GM18951 (cell line): ENCODE measurements at regions not wholly inside any gene's neighbourhood (a gene's known extent, or its start where the extent isn't known, plus 50 kb on each side); places are given as distances from the start of the nearest gene placed in this dataset.
"Not testable (repeated sequence)": the region's sequence is repeated elsewhere in the genome, so short reads cannot be mapped to it uniquely, and the experiment has no call there.

Experiments
- POLR2A ChIP-seq: IDR thresholded peaks from 4 replicates; pipeline ENCODE4 v1.6.1; 2011; ENCODE audit warnings: mild to moderate bottlenecking; ENCODE audit not compliant: insufficient read length, insufficient read depth; ENCODE audit errors: extremely low read depth
- in situ Hi-C: fragments of 300-500 bp; cut with MboI; formaldehyde crosslinking; loops from one replicate; pipeline ENCODE4 v1.12.0; 2022; ENCODE audit warnings: low sequenced_read_pairs, mixed read lengths, inconsistent platforms; ENCODE audit not compliant: unreplicated experiment

DNA sequence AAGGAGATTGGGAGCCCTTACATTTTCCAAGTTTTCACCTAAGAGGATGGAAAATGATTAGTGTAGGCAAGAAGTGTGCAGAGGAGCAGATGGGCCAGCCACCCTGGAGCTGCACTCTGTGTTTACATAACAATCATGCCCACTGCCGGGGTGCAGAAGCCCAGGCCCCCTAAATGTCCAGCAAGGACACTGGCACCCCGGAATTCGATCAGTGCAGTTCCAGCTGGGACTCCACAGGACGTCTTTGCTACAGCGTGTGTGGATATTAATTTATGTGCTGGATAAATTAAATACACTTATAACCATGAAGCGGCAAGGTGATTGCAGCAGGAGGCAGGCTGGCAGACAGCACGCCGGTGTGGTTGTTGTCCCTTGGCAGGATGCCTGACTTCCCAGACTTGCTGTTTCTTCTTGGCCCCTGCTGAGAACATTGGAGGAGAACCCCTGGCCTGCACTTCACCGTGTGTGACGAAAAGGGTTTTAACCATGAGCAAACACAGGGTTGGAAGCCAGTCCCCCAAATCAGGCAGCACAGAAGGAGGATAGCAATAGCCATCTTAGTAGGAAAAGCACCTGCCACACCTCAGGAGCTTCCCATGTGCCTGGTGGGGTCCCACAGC lies 73.7 kb downstream of the GADD45G start:
- TF ChIP-seq POLR2A = no peak
- in situ Hi-C loops = no loop called here

GRCh38 chr9:89679016-89679415 lies 74.2 kb downstream of the GADD45G start:
- TF ChIP-seq POLR2A = no peak

GRCh38 chr9:89679581-89679980 lies 74.8 kb downstream of the GADD45G start:
- in situ Hi-C loops = no loop called here

More at GRCh38 chr9:89679016-89679415, 74.2 kb downstream of the GADD45G start:
- in situ Hi-C loops = no loop called here

DNA sequence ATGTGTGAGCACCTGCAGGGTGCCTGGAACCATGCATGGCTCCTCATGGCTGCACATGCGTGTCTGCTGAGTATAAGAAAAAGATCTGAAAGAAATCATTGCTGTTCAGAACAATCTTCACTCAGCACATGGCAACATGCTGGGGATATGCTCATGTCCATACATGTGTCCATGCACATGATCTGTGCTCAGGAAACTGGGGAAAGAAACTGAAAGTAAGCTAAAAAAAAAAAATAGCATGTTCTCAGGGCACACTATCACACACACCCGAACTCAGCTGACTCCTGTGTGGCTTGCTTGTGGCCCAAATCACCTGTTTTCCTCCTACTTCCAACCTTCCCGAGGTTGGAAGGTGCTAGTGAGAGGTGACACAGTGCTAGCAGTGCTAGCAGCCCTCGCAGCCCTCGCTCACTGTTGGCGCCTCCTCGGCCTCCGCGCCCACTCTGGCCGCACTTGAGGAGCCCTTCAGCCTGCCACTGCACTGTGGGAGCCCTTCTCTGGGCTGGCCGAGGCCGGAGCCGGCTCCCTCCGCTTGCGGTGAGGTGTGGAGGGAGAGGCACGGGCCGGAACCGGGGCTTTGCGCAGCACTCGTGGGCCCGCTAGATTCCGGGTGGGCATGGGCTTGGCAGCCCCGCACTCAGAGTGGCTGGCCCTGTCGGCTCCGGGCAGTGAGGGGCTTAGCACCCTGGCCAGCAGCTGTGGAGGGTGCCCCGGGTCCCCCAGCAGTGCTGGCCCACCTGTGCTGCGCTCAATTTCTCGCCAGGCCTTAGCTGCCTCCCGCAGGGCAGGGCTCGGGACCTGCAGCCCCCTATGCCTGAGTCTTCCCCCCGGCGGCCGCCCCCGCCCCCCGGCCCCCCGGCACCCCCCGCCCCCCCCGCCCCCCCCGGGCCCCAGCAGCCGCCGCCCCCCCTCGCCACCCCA lies 76.0 kb downstream of the GADD45G start:
- in situ Hi-C loops = no loop called here
- no peak for TF ChIP-seq POLR2A

More at GRCh38 chr9:89679581-89679980, 74.8 kb downstream of the GADD45G start:
- no peak for TF ChIP-seq POLR2A

GRCh38 chr9:89681468-89681859 lies 76.7 kb downstream of the GADD45G start:
- in situ Hi-C loops = not testable (repeated sequence)

GRCh38 chr9:89683626-89684025 lies 78.8 kb downstream of the GADD45G start:
- TF ChIP-seq POLR2A = no peak
- in situ Hi-C loops = no loop called here

DNA sequence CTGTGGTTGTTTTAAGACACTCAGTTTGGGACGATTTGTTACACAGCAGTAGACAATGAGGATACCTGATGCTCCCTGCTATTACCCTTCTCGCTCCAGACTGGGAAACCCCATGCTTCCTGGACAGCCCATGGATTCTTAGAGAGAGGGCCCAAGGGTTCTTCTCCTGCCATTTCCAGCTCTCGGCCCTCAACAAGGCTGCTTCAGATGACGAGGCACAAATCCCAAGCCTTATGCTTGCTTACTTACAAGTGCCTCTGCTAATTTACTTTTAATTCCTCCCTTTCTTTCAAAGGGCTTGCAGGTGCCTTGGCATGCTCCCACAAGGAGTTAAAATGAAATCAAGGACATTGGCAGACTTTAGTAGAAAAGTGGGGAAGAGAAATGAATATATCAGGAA lies 79.4 kb downstream of the GADD45G start:
- TF ChIP-seq POLR2A = no peak
- in situ Hi-C loops = no loop called here

GRCh38 chr9:89684912-89685636 lies 80.3 kb downstream of the GADD45G start:
- no peak for TF ChIP-seq POLR2A
- in situ Hi-C loops = no loop called here

- in situ Hi-C loops = no loop called here
- no peak for TF ChIP-seq POLR2A
These were observed 80.9 kb downstream of the GADD45G start for GRCh38 chr9:89685698-89686097.

DNA sequence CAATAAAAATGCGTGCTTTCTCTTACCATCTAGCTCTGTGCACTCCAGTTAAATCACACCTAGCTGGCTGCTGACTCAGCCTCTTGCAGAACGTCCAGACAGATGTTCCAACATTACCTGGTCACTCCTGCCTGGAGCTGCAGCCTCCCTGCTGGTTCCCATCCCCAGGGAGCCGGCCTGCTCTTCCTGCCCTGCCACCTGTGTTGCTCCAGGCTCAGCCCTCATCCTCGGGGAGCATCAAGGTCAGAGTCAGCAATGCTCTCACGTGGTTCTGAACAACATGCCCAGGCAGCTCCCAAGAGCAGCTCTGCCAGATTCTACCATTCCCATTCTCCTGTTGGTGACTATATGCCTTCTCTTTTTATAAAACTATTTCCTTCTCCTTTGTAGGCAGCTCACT lies 81.3 kb downstream of the GADD45G start:
- in situ Hi-C loops = no loop called here
- no peak for TF ChIP-seq POLR2A

GRCh38 chr9:89686621-89687020 lies 81.8 kb downstream of the GADD45G start:
- in situ Hi-C loops = no loop called here
- no peak for TF ChIP-seq POLR2A

DNA sequence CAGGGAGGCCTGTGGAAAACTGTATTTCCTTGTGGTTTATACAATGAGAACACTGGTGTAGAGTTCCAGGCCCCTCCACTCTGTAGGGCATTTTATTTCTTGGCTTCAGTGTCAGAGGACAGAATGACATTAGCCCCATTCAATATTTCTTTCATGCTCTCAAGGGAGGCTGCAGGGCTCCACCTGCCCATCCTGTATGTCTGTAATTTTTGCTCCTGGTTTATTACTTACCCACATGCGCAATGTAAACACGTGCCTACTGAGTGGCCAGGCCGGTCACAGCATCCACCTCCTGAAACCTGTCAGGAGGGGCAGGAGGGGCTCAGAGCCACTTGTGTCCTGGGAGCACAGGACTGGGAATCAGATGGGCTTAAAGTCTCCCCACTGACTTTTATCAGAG lies 82.4 kb downstream of the GADD45G start:
- in situ Hi-C loops = no loop called here
- no peak for TF ChIP-seq POLR2A

GRCh38 chr9:89687848-89688247 lies 83.0 kb downstream of the GADD45G start:
- in situ Hi-C loops = no loop called here
- TF ChIP-seq POLR2A = no peak

- in situ Hi-C loops = not testable (repeated sequence)
These were observed 84.5 kb downstream of the GADD45G start for GRCh38 chr9:89689321-89689720.
